H1 (cell line): ENCODE measurements at regions not wholly inside any gene's neighbourhood (a gene's known extent, or its start where the extent isn't known, plus 50 kb on each side); places are given as distances from the start of the nearest gene placed in this dataset.

Experiments used
- CTCF ChIA-PET: fragments of 300-600 bp; sonication (Branson Sonifier 250); formaldehyde crosslinking; loops from one replicate; lab custom pipeline; 2021; ENCODE audit not compliant: partially characterized antibody; lab: Charles Lee
- POLR2A ChIA-PET: fragments of 300-600 bp; sonication (Branson Sonifier 250); formaldehyde crosslinking; loops from one replicate; lab custom pipeline; 2021; ENCODE audit warnings: inconsistent platforms; ENCODE audit not compliant: partially characterized antibody; lab: Charles Lee
- DNase-seq, 2 experiments: peaks; one replicate each; pipeline versions ENCODE4 v3.0.0 to v3.0.0-alpha.2; 2010 to 2022; ENCODE audit warnings: low spot score in 2 of 2, low read depth in 1 of 2, mixed read lengths in 1 of 2
- FAIRE-seq: peaks from 2 replicates; lab custom pipeline; 2011; peaks lifted over from hg19 to GRCh38; lab: Jason Lieb, UNC
- H2AFZ ChIP-seq: 2 replicates; pipeline ENCODE4 v1.8.1; 2012; ENCODE audit warnings: low read length, inconsistent platforms
- H2AK5ac ChIP-seq: 2 replicates; pipeline ENCODE4 v1.6.1; 2013; ENCODE audit warnings: low read depth, low read length
- H2BK120ac ChIP-seq: replicated peaks from 2 replicates; pipeline ENCODE3; 2013; ENCODE audit warnings: low read depth, low read length, inconsistent platforms
- H2BK12ac ChIP-seq: 2 replicates; pipeline ENCODE4 v1.6.1; 2013; ENCODE audit warnings: low read depth, low read length
- H2BK15ac ChIP-seq: 2 replicates; pipeline ENCODE4 v1.6.1; 2013; ENCODE audit warnings: low read length
- H2BK20ac ChIP-seq: 2 replicates; pipeline ENCODE4 v1.6.1; 2013; ENCODE audit warnings: low read length
- H2BK5ac ChIP-seq: 2 replicates; pipeline ENCODE4 v1.6.1; 2013; ENCODE audit warnings: low read depth, low read length
- H3K14ac ChIP-seq: 2 replicates; pipeline ENCODE4 v1.6.1; 2013; ENCODE audit warnings: inconsistent platforms; ENCODE audit not compliant: insufficient read length
- H3K18ac ChIP-seq: 2 replicates; pipeline ENCODE4 v1.6.1; 2013; ENCODE audit warnings: low read length; ENCODE audit errors: extremely low read depth
- H3K23ac ChIP-seq: 2 replicates; pipeline ENCODE4 v1.6.1; 2013; ENCODE audit warnings: inconsistent platforms; ENCODE audit not compliant: insufficient read length
- H3K23me2 ChIP-seq: 2 replicates; pipeline ENCODE4 v1.6.1; 2013; ENCODE audit warnings: low read depth, low read length
- H3K27ac ChIP-seq: 2 replicates; pipeline ENCODE4 v1.6.1; 2011; ENCODE audit warnings: low read depth, low read length, inconsistent platforms
- H3K27me3 ChIP-seq, 4 experiments: replicated peaks in 1 of 4; 1 replicate in 1 of 4; 2 replicates in 3 of 4; pipeline versions ENCODE4 v1.6.1 to v1.8.1; 2011 to 2013; ENCODE audit warnings: low read length in 3 of 4, mild to moderate bottlenecking in 3 of 4, inconsistent platforms in 2 of 4, mixed read lengths in 2 of 4, moderate library complexity in 1 of 4; ENCODE audit not compliant: control insufficient read depth in 3 of 4, insufficient read depth in 3 of 4; ENCODE audit errors: extremely low read depth in 1 of 4
- H3K36me3 ChIP-seq, 4 experiments: 2 replicates each; pipeline versions ENCODE4 v1.6.1 to v1.8.1; 2011 to 2013; ENCODE audit warnings: mild to moderate bottlenecking in 4 of 4, low read length in 3 of 4, moderate library complexity in 2 of 4, control low read depth in 1 of 4, inconsistent platforms in 1 of 4; ENCODE audit not compliant: insufficient read depth in 4 of 4, control insufficient read depth in 2 of 4
- H3K4ac ChIP-seq: replicated peaks from 2 replicates; pipeline ENCODE3; 2013; ENCODE audit warnings: low read length, low read depth, mixed read lengths, inconsistent platforms; ENCODE audit not compliant: insufficient read length
- H3K4me1 ChIP-seq, 4 experiments: replicated peaks in 1 of 4; 1 replicate in 1 of 4; 2 replicates in 3 of 4; pipeline versions ENCODE4 v1.6.1 to v1.8.1; 2011 to 2013; ENCODE audit warnings: low read length in 3 of 4, inconsistent platforms in 2 of 4, mixed read lengths in 1 of 4; ENCODE audit not compliant: insufficient read depth in 4 of 4, control insufficient read depth in 3 of 4
- H3K4me2 ChIP-seq, 2 experiments: 2 replicates each; pipeline versions ENCODE4 v1.6.1 to v1.8.1; 2011 to 2013; ENCODE audit warnings: low read depth in 2 of 2, low read length in 2 of 2, control low read depth in 1 of 2, inconsistent platforms in 1 of 2, mild to moderate bottlenecking in 1 of 2; ENCODE audit not compliant: insufficient read depth in 1 of 2
- H3K4me3 ChIP-seq, 4 experiments: fragments of 200-600, 300-600 bp in 1 of 4; sonication (generic), shearing (Covaris generic), sonication (Bioruptor Twin) in 1 of 4; 2 replicates each; pipeline versions ENCODE4 v1.5.1 to v1.8.1; 2011 to 2016; ENCODE audit warnings: low read length in 4 of 4, low read depth in 3 of 4, control low read depth in 2 of 4, inconsistent platforms in 2 of 4, mild to moderate bottlenecking in 2 of 4, mixed read lengths in 1 of 4, moderate library complexity in 1 of 4; ENCODE audit not compliant: insufficient read depth in 2 of 4; ENCODE audit errors: extremely low read depth in 1 of 4
- H3K56ac ChIP-seq: replicated peaks from 2 replicates; pipeline ENCODE3; 2013; ENCODE audit warnings: low read depth, mild to moderate bottlenecking, mixed read lengths, low read length, inconsistent platforms; ENCODE audit not compliant: insufficient read length
- H3K79me1 ChIP-seq: 2 replicates; pipeline ENCODE4 v1.6.1; 2013; ENCODE audit warnings: low read depth, low read length, control low read depth
- H3K79me2 ChIP-seq, 2 experiments: 2 replicates each; pipeline versions ENCODE4 v1.6.1 to v1.8.1; 2012 to 2013; ENCODE audit warnings: low read length in 2 of 2, mild to moderate bottlenecking in 2 of 2, inconsistent platforms in 1 of 2; ENCODE audit not compliant: insufficient read depth in 2 of 2, control insufficient read depth in 1 of 2
- H3K9ac ChIP-seq, 4 experiments: replicated peaks in 1 of 4; 1 replicate in 1 of 4; 2 replicates in 3 of 4; pipeline versions ENCODE4 v1.6.1 to v1.8.1; 2011 to 2013; ENCODE audit warnings: low read depth in 3 of 4, low read length in 3 of 4, control low read depth in 2 of 4, mild to moderate bottlenecking in 2 of 4, moderate library complexity in 2 of 4, inconsistent platforms in 1 of 4; ENCODE audit errors: extremely low read depth in 1 of 4
- H3K9me3 ChIP-seq, 2 experiments: 2 replicates each; pipeline versions ENCODE4 v1.6.1 to v1.8.1; 2012 to 2013; ENCODE audit warnings: mild to moderate bottlenecking in 2 of 2, moderate library complexity in 2 of 2, control low read depth in 1 of 2, inconsistent platforms in 1 of 2, low read depth in 1 of 2, low read length in 1 of 2, mixed read lengths in 1 of 2; ENCODE audit not compliant: insufficient read depth in 2 of 2
- H4K20me1 ChIP-seq, 2 experiments: replicated peaks in 1 of 2; 2 replicates each; pipeline versions ENCODE3 to v1.8.1; 2011 to 2013; ENCODE audit warnings: inconsistent platforms in 2 of 2, low read length in 2 of 2, mild to moderate bottlenecking in 1 of 2; ENCODE audit not compliant: insufficient read depth in 2 of 2, control insufficient read depth in 1 of 2
- H4K5ac ChIP-seq: 2 replicates; pipeline ENCODE4 v1.6.1; 2013; ENCODE audit warnings: low read length, low read depth, mixed read lengths, inconsistent platforms; ENCODE audit not compliant: insufficient read length
- H4K8ac ChIP-seq: 2 replicates; pipeline ENCODE4 v1.8.0; 2013; ENCODE audit warnings: mild to moderate bottlenecking, moderate library complexity, low read length, inconsistent platforms; ENCODE audit not compliant: insufficient read depth; ENCODE audit errors: extremely low read depth
- H4K91ac ChIP-seq: replicated peaks from 2 replicates; pipeline ENCODE3; 2013; ENCODE audit warnings: low read length, mixed read lengths, inconsistent platforms; ENCODE audit not compliant: insufficient read length
- RAD21 ChIP-seq, 2 experiments: IDR thresholded peaks in 1 of 2; conservative IDR thresholded peaks in 1 of 2; 2 replicates each; pipeline ENCODE4 v1.6.1; 2011; ENCODE audit warnings: low read depth in 2 of 2, low read length in 2 of 2, improper control_type of control experiment in 1 of 2, inconsistent platforms in 1 of 2, mild to moderate bottlenecking in 1 of 2, moderate library complexity in 1 of 2
- SP1 ChIP-seq: IDR thresholded peaks from 2 replicates; pipeline ENCODE4 v1.6.1; 2011; ENCODE audit warnings: low read depth, low read length
- SP2 ChIP-seq: IDR thresholded peaks from 2 replicates; pipeline ENCODE4 v1.6.1; 2012; ENCODE audit warnings: mild to moderate bottlenecking, low read length, inconsistent platforms
- WGBS, 2 experiments: shearing (Covaris generic) in 1 of 2; methylation state at CpG; one replicate each; pipeline versions ENCODE4 v1.1.6 to v1.1.7; 2013 to 2015; ENCODE audit warnings: low lambda C conversion rate in 2 of 2, mixed read lengths in 2 of 2, inconsistent platforms in 1 of 2, low coverage in 1 of 2, missing lambda C conversion rate in 1 of 2; ENCODE audit not compliant: insufficient replicate concordance in 2 of 2, insufficient coverage in 1 of 2, insufficient read length in 1 of 2; ENCODE audit errors: extremely low coverage in 1 of 2, missing lambda C conversion rate in 1 of 2; 5-methylcytosine and 5-hydroxymethylcytosine counted together

GRCh38 chr2:83802604-83803003 is 656.5 kb downstream of the SUCLG1 start:
- Histone ChIP-seq H2BK5ac (no peak overlapping the region), H4K91ac (no peak overlapping the region), H3K14ac (no peak overlapping the region), H4K20me1 (no peaks in the 10 kb centered on the region), H2AK5ac (no peak overlapping the region), H2BK15ac (no peak overlapping the region), H3K23ac (no peak overlapping the region), H2BK20ac (no peak overlapping the region; the same call in 1 of the 2 replicates), H4K8ac (no peak overlapping the region), H3K23me2 (no peaks in the 10 kb centered on the region), H3K56ac (no peak overlapping the region), H2AFZ (0 out of 2 replicates have a peak overlapping the region, but pooled peaks have one; percentile 24), H2BK12ac (no peak overlapping the region; the same call in 1 of the 2 replicates), H3K79me1 (no peaks in the 10 kb centered on the region), H3K9ac (no peak overlapping the region), H3K36me3 (no peaks in the 10 kb centered on the region), H3K27ac (no peak overlapping the region), H3K9me3 (no peaks in the 10 kb centered on the region; a peak in 1 of 4 replicates), H3K4me1 (no peaks in the 10 kb centered on the region), H4K5ac (no peak overlapping the region), H3K4me3 (no peak overlapping the region), H2BK120ac (no peak overlapping the region), H3K4ac (no peak overlapping the region), H3K79me2 (no peaks in the 10 kb centered on the region), H3K27me3 (no peaks in the 10 kb centered on the region), H3K18ac (no peak overlapping the region; the same call in 1 of the 2 replicates), H3K4me2 (no peak overlapping the region)
- ChIA-PET CTCF (no interaction called here), POLR2A (no interaction called here)
- 97% methylated on average over 10 of the region's 10 CpGs; no CpG with 5 or more reads in 1 of the 2 experiments for WGBS, 2 experiments
- no peak for DNase-seq
- FAIRE-seq, result no peak
- TF ChIP-seq RAD21 (IDR thresholded peaks at IDR 0.05 in 1 of 2, conservative IDR thresholded peaks at IDR 0.05 in 1 of 2; ENCODE audit: low read depth in 2 of 2, low read length in 2 of 2) (no peak), SP1 (no peak), SP2 (no peak)
